HCT116 (cell line): ENCODE measurements at regions not wholly inside any gene's neighbourhood (a gene's known extent, or its start where the extent isn't known, plus 50 kb on each side); places are given as distances from the start of the nearest gene placed in this dataset.

Experiments used
- ATAC-seq: fragments of 200-7000 bp; cut with Tn5 transposase; 2 replicates; pipeline ENCODE4 v1.9.1; 2020; ENCODE audit warnings: mild to moderate bottlenecking, moderate library complexity
- BruUV-seq: library from RNA; stranded (reverse); fragments of 400-500 nt; replicated peaks from 2 replicates; lab custom pipeline; 2021; lab: Mats Ljungman, UMichigan
- CTCF ChIA-PET: fragments of 300-600 bp; sonication (Branson Sonifier 250); formaldehyde crosslinking; loops from one replicate; lab custom pipeline; 2021; ENCODE audit warnings: antibody characterized with exemption; lab: Charles Lee
- POLR2A ChIA-PET: fragments of 300-600, 350-600 bp; sonication (Branson Sonifier 250); formaldehyde crosslinking; loops from one replicate; lab custom pipeline; 2021; ENCODE audit warnings: antibody characterized with exemption; lab: Charles Lee
- RAD21 ChIA-PET, 2 experiments: fragments of 300-600 bp; sonication (Branson Sonifier 250); formaldehyde crosslinking; loops; one replicate each; lab custom pipeline; 2023; ENCODE audit warnings: low total read pairs in 2 of 2; ENCODE audit not compliant: uncharacterized antibody in 2 of 2, unreplicated experiment in 2 of 2, low non-redundant PET in 1 of 2; lab: Charles Lee
- DNase-seq: peaks from one replicate; pipeline ENCODE4 v3.0.0-alpha.2; 2010; ENCODE audit warnings: low read depth, low spot score
- H2AFZ ChIP-seq: fragments of 200-600 bp; shearing (Covaris generic), sonication (generic); 2 replicates; pipeline ENCODE4 v1.6.1; 2017; ENCODE audit warnings: low read depth, mixed run types, mixed read lengths, antibody characterized with exemption, low read length; ENCODE audit not compliant: poor library complexity, severe bottlenecking
- H3K27ac ChIP-seq: 2 replicates; pipeline ENCODE4 v1.5.1; 2012; ENCODE audit warnings: low read depth, low read length
- H3K27me3 ChIP-seq: fragments of 200-600 bp; sonication (generic); 2 replicates; pipeline ENCODE4 v1.6.1; 2016; ENCODE audit warnings: mixed run types, low read length, mixed read lengths; ENCODE audit not compliant: insufficient read depth
- H3K36me3 ChIP-seq, 2 experiments: fragments of 200-500 bp in 1 of 2; fragments of 200-600 bp in 1 of 2; sonication (Bioruptor generic) in 1 of 2; sonication (generic) in 1 of 2; 2 replicates each; pipeline versions ENCODE4 v1.5.1 to v1.6.1; 2014 to 2016; ENCODE audit warnings: low read length in 2 of 2, inconsistent platforms in 1 of 2, mixed read lengths in 1 of 2, mixed run types in 1 of 2; ENCODE audit not compliant: insufficient read depth in 2 of 2, control insufficient read depth in 1 of 2
- H3K4me1 ChIP-seq, 2 experiments: fragments of 200-600 bp in 1 of 2; sonication (generic) in 1 of 2; 2 replicates each; pipeline versions ENCODE4 v1.5.1 to v1.6.1; 2012 to 2017; ENCODE audit warnings: low read length in 2 of 2, inconsistent platforms in 1 of 2, mild to moderate bottlenecking in 1 of 2, mixed read lengths in 1 of 2, mixed run types in 1 of 2, moderate library complexity in 1 of 2; ENCODE audit not compliant: insufficient read depth in 2 of 2, control insufficient read depth in 1 of 2
- H3K4me2 ChIP-seq: fragments of 200-600 bp; sonication (generic); 2 replicates; pipeline ENCODE4 v1.6.1; 2017; ENCODE audit warnings: mixed run types, low read length, mixed read lengths
- H3K4me3 ChIP-seq, 2 experiments: fragments of 200-600 bp in 1 of 2; sonication (generic) in 1 of 2; replicated peaks in 1 of 2; 2 replicates each; pipeline ENCODE4 v1.5.1; 2011 to 2016; ENCODE audit warnings: low read length in 2 of 2, control low read depth in 1 of 2, low read depth in 1 of 2, mild to moderate bottlenecking in 1 of 2, mixed read lengths in 1 of 2, mixed run types in 1 of 2
- H3K79me2 ChIP-seq: fragments of 200-600 bp; sonication (generic); 2 replicates; pipeline ENCODE4 v1.6.1; 2017; ENCODE audit warnings: mild to moderate bottlenecking, mixed run types, low read length, moderate library complexity, mixed read lengths; ENCODE audit not compliant: insufficient read depth
- H3K9ac ChIP-seq: fragments of 200-600 bp; sonication (generic); 2 replicates; pipeline ENCODE4 v1.6.1; 2016; ENCODE audit warnings: low read length, mixed read lengths
- H3K9me2 ChIP-seq: fragments of 200-600 bp; sonication (generic), shearing (Covaris generic); 2 replicates; pipeline ENCODE4 v1.6.1; 2017; ENCODE audit warnings: mixed run types, mild to moderate bottlenecking, moderate library complexity; ENCODE audit not compliant: insufficient read depth
- H3K9me3 ChIP-seq, 2 experiments: fragments of 200-500 bp in 1 of 2; fragments of 200-600 bp in 1 of 2; sonication (Bioruptor generic) in 1 of 2; sonication (generic) in 1 of 2; 2 replicates each; pipeline ENCODE4 v1.6.1; 2014 to 2017; ENCODE audit warnings: low read length in 2 of 2, mixed read lengths in 2 of 2, inconsistent platforms in 1 of 2, low read depth in 1 of 2, mild to moderate bottlenecking in 1 of 2, mixed run types in 1 of 2, moderate library complexity in 1 of 2; ENCODE audit not compliant: control insufficient read depth in 1 of 2, insufficient read depth in 1 of 2
- H4K20me1 ChIP-seq: fragments of 200-600 bp; sonication (generic), shearing (Covaris generic); 2 replicates; pipeline ENCODE4 v1.6.1; 2017; ENCODE audit warnings: mixed run types, mild to moderate bottlenecking, moderate library complexity; ENCODE audit not compliant: insufficient read depth
- CBX3 ChIP-seq: IDR thresholded peaks from 2 replicates; pipeline ENCODE4 v1.6.1; 2012; ENCODE audit warnings: low read depth
- EGR1 ChIP-seq: IDR thresholded peaks from 2 replicates; pipeline ENCODE4 v1.6.1; 2012; ENCODE audit warnings: low read depth
- ELF1 ChIP-seq: IDR thresholded peaks from 2 replicates; pipeline ENCODE4 v1.6.1; 2012; ENCODE audit warnings: low read depth, borderline replicate concordance
- EZH2 ChIP-seq: fragments of 200-600 bp; sonication (generic); IDR thresholded peaks from 2 replicates; pipeline ENCODE4 v1.6.1; 2017; ENCODE audit warnings: antibody characterized with exemption, mixed run types
- EZH2phosphoT487 ChIP-seq: fragments of 200-600 bp; IDR thresholded peaks from 2 replicates; pipeline ENCODE4 v1.6.1; 2018; ENCODE audit warnings: antibody characterized with exemption, borderline replicate concordance
- FOSL1 ChIP-seq: IDR thresholded peaks from 2 replicates; pipeline ENCODE4 v1.6.1; 2012; ENCODE audit warnings: low read depth
- JUND ChIP-seq: IDR thresholded peaks from 2 replicates; pipeline ENCODE4 v1.6.1; 2012
- POLR2A ChIP-seq: IDR thresholded peaks from 2 replicates; pipeline ENCODE4 v1.7.0; 2011; ENCODE audit warnings: borderline replicate concordance; ENCODE audit not compliant: insufficient read depth, insufficient read length; ENCODE audit errors: extremely low read depth
- SIN3A ChIP-seq: IDR thresholded peaks from 2 replicates; pipeline ENCODE4 v1.6.1; 2012; ENCODE audit warnings: low read depth
- TCF7L2 ChIP-seq: IDR thresholded peaks from 2 replicates; pipeline ENCODE4 v1.7.0; 2011; ENCODE audit warnings: borderline replicate concordance, inconsistent platforms; ENCODE audit not compliant: insufficient read depth, insufficient read length; ENCODE audit errors: extremely low read depth
- ZNF274 ChIP-seq: fragments of 200-500 bp; sonication (Bioruptor generic); IDR thresholded peaks from 2 replicates; pipeline ENCODE4 v1.6.1; 2014; ENCODE audit warnings: mild to moderate bottlenecking, low read depth, low read length, inconsistent platforms
- intact Hi-C: fragments of 100-400 bp; cut with micrococcal nuclease; formaldehyde crosslinking; loops from 2 replicates; pipeline ENCODE4 v1.10.0; 2022
- TF ChIP-seq, protein P1 (sequence below): IDR thresholded peaks from 2 replicates; pipeline ENCODE4 v1.6.1; 2012
- TF ChIP-seq, protein P2 (sequence below): IDR thresholded peaks from 2 replicates; pipeline ENCODE4 v1.6.1; 2012
- TF ChIP-seq, protein P3 (sequence below), 3 experiments: fragments of 200-600 bp in 1 of 3; sonication (generic) in 1 of 3; IDR thresholded peaks in 2 of 3; conservative IDR thresholded peaks in 1 of 3; 2 replicates each; pipeline ENCODE4 v1.5.1; 2012 to 2017; ENCODE audit warnings: low read depth in 2 of 3, low read length in 2 of 3, antibody characterized with exemption in 1 of 3, borderline replicate concordance in 1 of 3, control low read depth in 1 of 3, mild to moderate bottlenecking in 1 of 3, mixed read lengths in 1 of 3, mixed run types in 1 of 3, moderate library complexity in 1 of 3; ENCODE audit not compliant: insufficient read depth in 1 of 3

DNA sequence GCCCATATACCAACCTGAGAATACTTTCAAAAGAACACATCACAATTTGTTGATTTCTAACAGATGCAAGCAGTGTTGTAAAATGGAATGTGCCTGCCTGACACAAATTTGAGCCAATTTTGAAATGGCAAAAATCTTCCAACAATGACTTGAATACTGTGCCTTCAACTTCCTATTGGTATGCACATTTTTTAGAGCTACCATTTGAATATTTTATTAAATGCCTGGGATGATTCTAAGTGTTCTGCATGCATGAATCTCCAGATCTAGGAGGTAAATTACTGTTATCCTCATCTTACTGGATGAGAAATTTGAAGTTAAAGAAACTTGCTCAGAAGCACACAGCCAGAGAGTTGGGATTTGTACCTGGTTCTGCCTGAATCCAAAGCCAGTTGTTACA is 282.8 kb upstream of the LRRN1 start:
- no peak overlapping the region for H2AFZ ChIP-seq
- no peak for DNase-seq
- H4K20me1 ChIP-seq: no peaks in the 10 kb centered on the region
- no peak overlapping the region for H3K4me2 ChIP-seq
- no peak overlapping the region for H3K4me3 ChIP-seq
- H3K9ac ChIP-seq: no peak overlapping the region
- ChIA-PET POLR2A (no interaction called here), CTCF (no interaction called here)
- TF ChIP-seq CBX3 (no peak), TCF7L2 (no peak), SIN3A (no peak), ELF1 (no peak), JUND (no peak), POLR2A (no peak), EZH2phosphoT487 (no peak), ZNF274 (no peak), EGR1 (no peak), FOSL1 (no peak), EZH2 (no peak)
- TF ChIP-seq, protein P1, sequence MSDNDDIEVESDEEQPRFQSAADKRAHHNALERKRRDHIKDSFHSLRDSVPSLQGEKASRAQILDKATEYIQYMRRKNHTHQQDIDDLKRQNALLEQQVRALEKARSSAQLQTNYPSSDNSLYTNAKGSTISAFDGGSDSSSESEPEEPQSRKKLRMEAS: no peak
- TF ChIP-seq, protein P2, sequence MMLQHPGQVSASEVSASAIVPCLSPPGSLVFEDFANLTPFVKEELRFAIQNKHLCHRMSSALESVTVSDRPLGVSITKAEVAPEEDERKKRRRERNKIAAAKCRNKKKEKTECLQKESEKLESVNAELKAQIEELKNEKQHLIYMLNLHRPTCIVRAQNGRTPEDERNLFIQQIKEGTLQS: no peak
- TF ChIP-seq, protein P3, sequence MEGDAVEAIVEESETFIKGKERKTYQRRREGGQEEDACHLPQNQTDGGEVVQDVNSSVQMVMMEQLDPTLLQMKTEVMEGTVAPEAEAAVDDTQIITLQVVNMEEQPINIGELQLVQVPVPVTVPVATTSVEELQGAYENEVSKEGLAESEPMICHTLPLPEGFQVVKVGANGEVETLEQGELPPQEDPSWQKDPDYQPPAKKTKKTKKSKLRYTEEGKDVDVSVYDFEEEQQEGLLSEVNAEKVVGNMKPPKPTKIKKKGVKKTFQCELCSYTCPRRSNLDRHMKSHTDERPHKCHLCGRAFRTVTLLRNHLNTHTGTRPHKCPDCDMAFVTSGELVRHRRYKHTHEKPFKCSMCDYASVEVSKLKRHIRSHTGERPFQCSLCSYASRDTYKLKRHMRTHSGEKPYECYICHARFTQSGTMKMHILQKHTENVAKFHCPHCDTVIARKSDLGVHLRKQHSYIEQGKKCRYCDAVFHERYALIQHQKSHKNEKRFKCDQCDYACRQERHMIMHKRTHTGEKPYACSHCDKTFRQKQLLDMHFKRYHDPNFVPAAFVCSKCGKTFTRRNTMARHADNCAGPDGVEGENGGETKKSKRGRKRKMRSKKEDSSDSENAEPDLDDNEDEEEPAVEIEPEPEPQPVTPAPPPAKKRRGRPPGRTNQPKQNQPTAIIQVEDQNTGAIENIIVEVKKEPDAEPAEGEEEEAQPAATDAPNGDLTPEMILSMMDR (IDR thresholded peaks at IDR 0.05 in 2 of 3, conservative IDR thresholded peaks at IDR 0.05 in 1 of 3; ENCODE audit: borderline replicate concordance in 1 of 3, insufficient read depth in 1 of 3, low read depth in 2 of 3, low read length in 2 of 3): no peak
- TF ChIP-seq, all 23 proteins: peak for 0
- Histone ChIP-seq H3K27ac (no peak overlapping the region), H3K9me3 (peaks cover 0 to 16% of the 10 kb centered on the region in 2 experiments; a peak in 2 of 4 replicates), H3K4me1 (no peaks in the 10 kb centered on the region), H3K27me3 (no peaks in the 10 kb centered on the region), H3K36me3 (no peaks in the 10 kb centered on the region), H3K79me2 (no peaks in the 10 kb centered on the region), H3K9me2 (no peaks in the 10 kb centered on the region)
- no peak for ATAC-seq
- no TSS peak for BruUV-seq
- intact Hi-C loops: loop anchor here (5.0 kb wide), 1 partner anchor 76 kb away; no protein-coding TSS in a partner anchor
- RAD21 ChIA-PET: no interaction called here
